Tibial artery (tissue), 4 donors: ENCODE measurements at regions not wholly inside any gene's neighbourhood (a gene's known extent, or its start where the extent isn't known, plus 50 kb on each side); places are given as distances from the start of the nearest gene placed in this dataset.

Experiments
- DNase-seq, 2 donors: peaks; one replicate each; pipeline ENCODE4 v3.0.0-alpha.2; 2019
- H3K27ac ChIP-seq, 2 donors: fragments of 200-600 bp; sonication (generic) in 1 of 2; 1 replicate in 1 of 2; 2 replicates in 1 of 2; pipeline ENCODE4 v1.5.1; 2018 to 2019; ENCODE audit warnings: mild to moderate bottlenecking in 1 of 2
- H3K27me3 ChIP-seq, 2 donors: fragments of 200-600 bp; sonication (generic) in 1 of 2; one replicate each; pipeline versions ENCODE4 v1.5.1 to v1.6.0; 2016 to 2019
- H3K36me3 ChIP-seq, 3 donors: fragments of 200-600 bp; sonication (generic) in 2 of 3; one replicate each; pipeline ENCODE4 v1.5.1; 2016 to 2019; ENCODE audit warnings: mild to moderate bottlenecking in 2 of 3
- H3K4me1 ChIP-seq, 4 donors: fragments of 200-600 bp; sonication (generic) in 2 of 4; 1 replicate in 3 of 4; 2 replicates in 1 of 4; pipeline ENCODE4 v1.5.1; 2016 to 2019
- H3K4me3 ChIP-seq, 2 donors: fragments of 200-600 bp; sonication (generic) in 1 of 2; 1 replicate in 1 of 2; 2 replicates in 1 of 2; pipeline ENCODE4 v1.5.1; 2018 to 2019; ENCODE audit warnings: mild to moderate bottlenecking in 2 of 2
- H3K9me3 ChIP-seq, 3 donors: fragments of 200-600 bp; sonication (generic) in 1 of 3; one replicate each; pipeline ENCODE4 v1.5.1; 2016 to 2019
- intact Hi-C: fragments of 100-400 bp; cut with DNase I; formaldehyde crosslinking; loops from one replicate; pipeline ENCODE4 v1.15.0; 2023; ENCODE audit warnings: low total_unique reads
- TF ChIP-seq, protein P1 (sequence below), 2 experiments: fragments of 200-600 bp in 1 of 2; fragments of 450-650 bp in 1 of 2; IDR thresholded peaks; one replicate each; pipeline ENCODE4 v1.5.1; 2017 to 2019; ENCODE audit warnings: antibody characterized with exemption in 2 of 2, mild to moderate bottlenecking in 1 of 2, moderate library complexity in 1 of 2

DNA sequence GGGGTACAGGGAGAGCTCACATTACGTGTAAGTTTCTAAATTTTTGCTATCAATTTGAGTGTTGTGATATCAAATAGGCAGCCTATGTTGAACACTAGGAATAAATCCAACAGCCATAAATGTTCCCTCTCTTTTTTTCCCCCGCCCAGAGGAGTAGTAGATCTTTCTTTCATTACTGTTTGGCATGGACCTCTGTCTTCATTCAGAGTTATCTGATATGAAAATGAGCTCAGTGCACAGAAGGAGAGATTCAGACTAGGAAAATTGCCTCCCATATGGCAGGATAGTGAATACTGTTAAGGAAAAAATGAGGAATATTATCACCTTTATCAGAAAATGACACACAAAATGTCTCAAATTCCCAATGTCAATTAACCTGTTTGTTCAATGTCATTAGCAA is 110.0 kb upstream of the EYS start:
- peaks cover 0 to 3% (median 0%) of the 10 kb centered on the region in 3 donors for H3K9me3 ChIP-seq
- H3K4me3 ChIP-seq = no peak overlapping the region
- intact Hi-C loops = no loop called here
- H3K36me3 ChIP-seq = no peaks in the 10 kb centered on the region
- TF ChIP-seq, protein P1, sequence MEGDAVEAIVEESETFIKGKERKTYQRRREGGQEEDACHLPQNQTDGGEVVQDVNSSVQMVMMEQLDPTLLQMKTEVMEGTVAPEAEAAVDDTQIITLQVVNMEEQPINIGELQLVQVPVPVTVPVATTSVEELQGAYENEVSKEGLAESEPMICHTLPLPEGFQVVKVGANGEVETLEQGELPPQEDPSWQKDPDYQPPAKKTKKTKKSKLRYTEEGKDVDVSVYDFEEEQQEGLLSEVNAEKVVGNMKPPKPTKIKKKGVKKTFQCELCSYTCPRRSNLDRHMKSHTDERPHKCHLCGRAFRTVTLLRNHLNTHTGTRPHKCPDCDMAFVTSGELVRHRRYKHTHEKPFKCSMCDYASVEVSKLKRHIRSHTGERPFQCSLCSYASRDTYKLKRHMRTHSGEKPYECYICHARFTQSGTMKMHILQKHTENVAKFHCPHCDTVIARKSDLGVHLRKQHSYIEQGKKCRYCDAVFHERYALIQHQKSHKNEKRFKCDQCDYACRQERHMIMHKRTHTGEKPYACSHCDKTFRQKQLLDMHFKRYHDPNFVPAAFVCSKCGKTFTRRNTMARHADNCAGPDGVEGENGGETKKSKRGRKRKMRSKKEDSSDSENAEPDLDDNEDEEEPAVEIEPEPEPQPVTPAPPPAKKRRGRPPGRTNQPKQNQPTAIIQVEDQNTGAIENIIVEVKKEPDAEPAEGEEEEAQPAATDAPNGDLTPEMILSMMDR (IDR thresholded peaks at IDR 0.05) = no peak
- no peaks in the 10 kb centered on the region for H3K27me3 ChIP-seq
- H3K27ac ChIP-seq = no peak overlapping the region
- no peaks in the 10 kb centered on the region for H3K4me1 ChIP-seq
- DNase-seq = no peak

DNA sequence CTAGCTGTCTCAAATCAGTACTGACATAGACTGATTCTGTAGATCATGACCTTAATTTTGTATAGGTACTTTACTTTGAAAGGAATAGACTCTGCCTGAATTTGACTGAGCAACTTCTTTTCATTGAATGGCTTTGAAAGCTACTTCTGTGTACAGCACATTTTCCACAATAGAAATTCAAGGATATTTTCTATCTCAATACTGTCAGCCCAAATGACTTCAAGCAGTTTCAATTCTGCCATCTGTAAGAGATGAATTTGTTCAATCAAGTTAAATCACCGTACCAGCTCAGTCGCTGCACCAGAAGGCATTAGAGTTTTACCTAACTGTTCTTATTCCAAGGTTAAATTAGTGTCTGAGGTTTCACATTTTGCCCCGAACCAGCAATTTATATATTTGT is 107.0 kb upstream of the EYS start:
- Histone ChIP-seq H3K27ac (no peak overlapping the region), H3K4me3 (no peak overlapping the region), H3K4me1 (no peaks in the 10 kb centered on the region), H3K36me3 (no peaks in the 10 kb centered on the region), H3K9me3 (no peaks in the 10 kb centered on the region), H3K27me3 (no peaks in the 10 kb centered on the region)
- TF ChIP-seq, protein P1 (IDR thresholded peaks at IDR 0.05) = no peak
- DNase-seq = no peak
- intact Hi-C loops = no loop called here

DNA sequence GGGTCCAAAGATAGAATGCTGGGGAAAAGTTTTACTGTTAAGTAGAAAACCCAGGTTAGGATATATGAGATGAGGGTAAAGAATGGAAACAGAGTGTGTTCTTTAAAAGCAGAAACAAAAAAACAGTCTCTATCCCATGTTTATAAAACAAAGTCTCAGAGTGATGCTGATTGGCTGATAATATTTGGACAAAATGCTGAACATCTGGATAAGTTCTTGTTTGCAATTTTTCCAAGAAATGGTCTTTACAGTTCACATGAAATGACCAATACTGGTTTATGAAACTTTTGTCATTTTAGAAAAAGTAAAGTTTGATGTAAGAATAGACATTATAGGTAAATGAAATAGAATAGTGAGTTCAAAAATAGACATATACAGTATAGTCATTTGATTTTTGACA is 96.2 kb upstream of the EYS start:
- no peaks in the 10 kb centered on the region for H3K9me3 ChIP-seq
- H3K27ac ChIP-seq = no peak overlapping the region
- no peaks in the 10 kb centered on the region for H3K27me3 ChIP-seq
- H3K4me1 ChIP-seq = no peaks in the 10 kb centered on the region
- intact Hi-C loops = no loop called here
- no peak for DNase-seq
- no peaks in the 10 kb centered on the region for H3K36me3 ChIP-seq
- TF ChIP-seq, protein P1 (IDR thresholded peaks at IDR 0.05) = no peak
- no peak overlapping the region for H3K4me3 ChIP-seq

DNA sequence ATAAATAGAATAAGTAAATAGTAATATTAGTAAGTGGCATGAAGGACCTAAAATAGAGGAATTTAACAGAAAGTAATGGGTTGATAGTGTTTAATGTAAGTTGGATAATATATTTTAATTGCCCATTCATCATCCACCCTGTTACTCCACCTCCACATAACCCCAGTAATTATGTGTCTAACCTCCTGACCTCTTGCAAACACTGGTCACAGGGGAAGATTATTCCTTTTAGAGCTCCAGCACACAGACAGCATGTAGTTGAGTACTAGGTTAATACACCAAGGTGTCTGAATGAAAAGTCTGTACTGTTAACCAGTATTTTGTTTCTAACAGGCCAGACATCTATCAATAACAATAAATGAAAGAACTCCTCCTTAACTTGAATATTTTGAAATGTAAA is 92.4 kb upstream of the EYS start:
- H3K4me3 ChIP-seq = no peak overlapping the region
- intact Hi-C loops = no loop called here
- DNase-seq = no peak
- H3K36me3 ChIP-seq = no peaks in the 10 kb centered on the region
- no peaks in the 10 kb centered on the region for H3K9me3 ChIP-seq
- no peaks in the 10 kb centered on the region for H3K27me3 ChIP-seq
- no peak overlapping the region for H3K27ac ChIP-seq
- TF ChIP-seq, protein P1 (IDR thresholded peaks at IDR 0.05) = no peak
- no peaks in the 10 kb centered on the region for H3K4me1 ChIP-seq

DNA sequence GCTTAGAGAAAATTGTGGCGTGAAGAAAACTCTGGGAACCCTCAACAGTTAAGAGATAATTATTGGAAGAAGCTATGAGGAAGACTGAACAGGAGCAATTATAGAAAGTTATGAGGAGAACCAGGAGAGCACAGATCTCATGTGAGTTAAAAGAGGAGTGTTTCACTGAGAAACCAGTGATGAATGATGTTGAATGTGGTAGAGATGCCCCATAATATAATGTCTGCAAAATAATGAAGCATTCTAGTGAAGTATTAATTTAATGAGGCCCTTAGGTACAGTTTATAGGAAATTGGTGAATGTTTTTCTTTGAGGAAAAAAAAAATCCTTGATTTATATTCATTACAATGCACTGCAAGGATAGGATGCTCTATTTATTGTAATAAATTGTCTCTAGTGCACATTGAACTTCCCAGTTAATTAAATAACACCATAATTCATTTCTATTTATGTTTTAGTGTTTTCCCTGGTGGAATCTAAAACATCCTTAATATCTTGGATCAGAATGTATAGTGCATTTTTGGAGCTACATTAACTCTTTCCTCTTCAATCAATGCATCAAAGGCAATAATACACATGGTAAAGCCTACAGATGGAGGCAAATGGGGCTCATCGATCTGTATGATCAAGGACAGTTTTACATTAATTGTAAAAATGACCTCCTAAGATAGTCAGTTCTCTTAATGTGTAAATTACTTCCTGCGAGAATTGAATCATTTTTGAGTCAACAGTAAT is 91.4 kb upstream of the EYS start:
- H3K36me3 ChIP-seq = no peaks in the 10 kb centered on the region
- no peak overlapping the region for H3K4me3 ChIP-seq
- H3K9me3 ChIP-seq = no peaks in the 10 kb centered on the region
- TF ChIP-seq, protein P1 (IDR thresholded peaks at IDR 0.05) = no peak
- no peaks in the 10 kb centered on the region for H3K4me1 ChIP-seq
- intact Hi-C loops = no loop called here
- no peak for DNase-seq
- no peaks in the 10 kb centered on the region for H3K27me3 ChIP-seq
- H3K27ac ChIP-seq = no peak overlapping the region

DNA sequence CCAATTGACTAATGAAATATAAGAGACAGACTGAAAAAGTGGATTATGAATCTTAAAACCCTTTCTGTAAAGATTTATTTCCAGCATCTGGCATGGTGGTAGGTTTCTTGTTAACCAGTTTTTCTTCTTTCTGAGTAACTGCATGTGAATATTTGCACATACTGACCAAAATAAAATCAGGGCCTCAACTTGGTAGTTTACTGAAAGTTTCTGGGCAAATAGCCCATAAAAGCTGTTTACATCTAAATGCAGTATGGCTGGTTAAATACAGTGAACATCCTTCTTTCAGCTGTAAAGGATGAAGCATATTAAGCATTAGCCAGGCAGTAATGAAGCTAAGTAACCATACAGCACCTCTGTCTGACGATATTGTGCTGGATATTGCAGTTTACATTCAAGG is 83.6 kb upstream of the EYS start:
- DNase-seq = no peak
- Histone ChIP-seq H3K36me3 (no peaks in the 10 kb centered on the region), H3K27ac (no peak overlapping the region), H3K4me3 (no peak overlapping the region), H3K4me1 (no peaks in the 10 kb centered on the region), H3K9me3 (peaks cover 0 to 4% (median 0%) of the 10 kb centered on the region in 3 donors), H3K27me3 (no peaks in the 10 kb centered on the region)
- intact Hi-C loops = no loop called here
- TF ChIP-seq, protein P1 (IDR thresholded peaks at IDR 0.05) = no peak
